ENCODE measurements at regions not wholly inside any gene's neighbourhood (a gene's known extent, or its start where the extent isn't known, plus 50 kb on each side); places are given as distances from the start of the nearest gene placed in this dataset.
A peak's percentile ranks its signal among the peaks of the same experiment; 100 is the strongest.

DNA sequence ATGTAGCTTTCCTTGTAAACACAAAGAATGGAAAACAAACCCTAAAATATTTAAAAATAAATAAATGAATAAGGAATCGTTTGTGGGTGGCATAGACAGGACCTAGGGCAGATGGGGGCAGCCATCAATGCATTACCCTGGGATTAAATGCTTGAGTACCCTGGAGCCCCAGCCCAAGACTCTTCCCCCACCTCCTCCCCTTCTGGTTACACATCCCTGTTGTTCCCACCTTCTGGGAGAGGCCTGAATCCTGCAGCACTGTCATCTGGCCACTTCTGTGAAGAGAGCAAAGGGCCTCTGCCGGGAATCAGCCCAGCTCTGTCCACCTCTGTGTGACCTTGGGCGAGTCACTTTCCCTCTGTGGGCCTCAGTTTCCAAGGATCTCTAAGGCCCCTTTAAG is 61.6 kb upstream of the COL13A1 start:
- no peak for TF ChIP-seq POLR2A (IDR thresholded peaks at IDR 0.05; ENCODE audit: low read depth, low read length)
- no peak for FAIRE-seq

GRCh38 chr10:69741252-69741651 is 60.5 kb upstream of the COL13A1 start:
- no peak for DNase-seq (ENCODE audit: insufficient read length, low spot score)

More for the DNA sequence above, 61.6 kb upstream of the COL13A1 start:
- no peak for DNase-seq (ENCODE audit: insufficient read length, low spot score)

GRCh38 chr10:69741671-69742355 is 59.9 kb upstream of the COL13A1 start:
- TF ChIP-seq POLR2A (IDR thresholded peaks at IDR 0.05; ENCODE audit: low read depth, low read length), result no peak
- FAIRE-seq (no peak), DNase-seq (ENCODE audit: insufficient read length, low spot score) (no peak)

More at GRCh38 chr10:69741252-69741651, 60.5 kb upstream of the COL13A1 start:
- FAIRE-seq, result no peak
- TF ChIP-seq POLR2A (IDR thresholded peaks at IDR 0.05; ENCODE audit: low read depth, low read length), result no peak

GRCh38 chr10:69742356-69742695 is 59.4 kb upstream of the COL13A1 start:
- DNase-seq (ENCODE audit: insufficient read length, low spot score), result no peak
- no peak for FAIRE-seq
- TF ChIP-seq POLR2A (IDR thresholded peaks at IDR 0.05; ENCODE audit: low read depth, low read length), result no peak

- no peak for TF ChIP-seq POLR2A (IDR thresholded peaks at IDR 0.05; ENCODE audit: low read depth, low read length)
- DNase-seq (ENCODE audit: insufficient read length, low spot score), result peak; percentile 47
- FAIRE-seq, result no peak
Observed at GRCh38 chr10:69742928-69743602, 58.6 kb upstream of the COL13A1 start.

- no peak for DNase-seq (ENCODE audit: insufficient read length, low spot score)
- no peak for TF ChIP-seq POLR2A (IDR thresholded peaks at IDR 0.05; ENCODE audit: low read depth, low read length)
- FAIRE-seq, result no peak
Observed at GRCh38 chr10:69744971-69745370, 56.7 kb upstream of the COL13A1 start.

DNA sequence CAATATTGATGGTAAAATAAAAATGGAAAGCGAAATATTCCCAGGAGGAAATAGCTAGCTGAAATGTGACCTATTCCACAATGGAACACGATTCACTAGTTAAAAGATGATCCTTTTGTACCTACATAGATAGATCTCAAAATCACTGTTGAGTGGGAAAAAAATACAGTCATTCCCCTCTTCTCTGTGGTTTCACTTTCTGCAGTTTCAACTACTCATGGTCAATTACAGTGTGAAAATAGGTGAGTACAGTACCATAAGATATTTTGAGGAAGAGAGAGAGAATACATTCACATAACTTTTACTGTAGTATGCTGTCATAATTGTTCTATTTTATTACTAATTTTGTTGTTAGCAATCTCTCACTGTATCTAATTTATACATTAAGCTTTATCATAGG is 56.0 kb upstream of the COL13A1 start:
- DNase-seq (ENCODE audit: insufficient read length, low spot score) (no peak), FAIRE-seq (no peak)
- TF ChIP-seq POLR2A (IDR thresholded peaks at IDR 0.05; ENCODE audit: low read depth, low read length), result no peak

GRCh38 chr10:69747179-69747578 is 54.5 kb upstream of the COL13A1 start:
- no peak for DNase-seq (ENCODE audit: insufficient read length, low spot score)
- no peak for FAIRE-seq
- TF ChIP-seq POLR2A (IDR thresholded peaks at IDR 0.05; ENCODE audit: low read depth, low read length), result no peak

- FAIRE-seq (peak; percentile 20), DNase-seq (ENCODE audit: insufficient read length, low spot score) (no peak)
- TF ChIP-seq POLR2A (IDR thresholded peaks at IDR 0.05; ENCODE audit: low read depth, low read length), result no peak
Observed at GRCh38 chr10:69748621-69749020, 53.1 kb upstream of the COL13A1 start.

- FAIRE-seq (peak; percentile 92), DNase-seq (ENCODE audit: insufficient read length, low spot score) (peak; percentile 75)
- no peak for TF ChIP-seq POLR2A (IDR thresholded peaks at IDR 0.05; ENCODE audit: low read depth, low read length)
Observed at GRCh38 chr10:69749178-69750010, 52.3 kb upstream of the COL13A1 start.

GRCh38 chr10:69750011-69750373 is 51.7 kb upstream of the COL13A1 start:
- DNase-seq (ENCODE audit: insufficient read length, low spot score) (no peak), FAIRE-seq (no peak)
- no peak for TF ChIP-seq POLR2A (IDR thresholded peaks at IDR 0.05; ENCODE audit: low read depth, low read length)

GRCh38 chr10:69750725-69751124 is 51.0 kb upstream of the COL13A1 start:
- no peak for TF ChIP-seq POLR2A (IDR thresholded peaks at IDR 0.05; ENCODE audit: low read depth, low read length)
- DNase-seq (ENCODE audit: insufficient read length, low spot score) (no peak), FAIRE-seq (no peak)

GRCh38 chr10:69751214-69751613 is 50.5 kb upstream of the COL13A1 start:
- no peak for TF ChIP-seq POLR2A (IDR thresholded peaks at IDR 0.05; ENCODE audit: low read depth, low read length)
- DNase-seq (ENCODE audit: insufficient read length, low spot score) (no peak), FAIRE-seq (no peak)

Data from H54 (cell line).